ENCODE measurements at regions not wholly inside any gene's neighbourhood (a gene's known extent, or its start where the extent isn't known, plus 50 kb on each side); places are given as distances from the start of the nearest gene placed in this dataset.
A peak's percentile ranks its signal among the peaks of the same experiment; 100 is the strongest.
"Not testable (repeated sequence)": the region's sequence is repeated elsewhere in the genome, so short reads cannot be mapped to it uniquely, and the experiment has no call there.

DNA sequence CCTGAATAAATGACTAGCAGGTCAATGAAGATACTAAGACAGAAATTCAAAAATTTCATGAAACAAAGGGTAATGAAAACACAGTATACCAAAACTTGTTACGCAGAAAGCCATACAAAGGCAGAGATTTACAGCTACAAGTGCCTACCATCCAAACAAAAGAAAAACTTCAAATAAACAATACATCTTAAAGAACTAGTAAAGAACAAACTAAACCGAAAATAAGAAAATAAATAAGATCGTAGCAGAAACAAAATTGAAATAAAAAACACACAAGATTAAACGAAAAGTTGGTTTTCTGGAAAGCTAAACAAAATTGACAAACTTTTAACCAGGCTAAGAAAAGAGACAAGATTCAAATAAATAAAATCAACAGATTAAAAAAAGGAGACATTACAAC, 51.5 kb downstream of the VPREB1 start:
- not testable (repeated sequence) for DNase-seq (ENCODE audit: low read depth)

- DNase-seq (ENCODE audit: low read depth) = not testable (repeated sequence)
Measured at GRCh38 chr22:22297159-22297793, 52.7 kb downstream of the VPREB1 start.

DNA sequence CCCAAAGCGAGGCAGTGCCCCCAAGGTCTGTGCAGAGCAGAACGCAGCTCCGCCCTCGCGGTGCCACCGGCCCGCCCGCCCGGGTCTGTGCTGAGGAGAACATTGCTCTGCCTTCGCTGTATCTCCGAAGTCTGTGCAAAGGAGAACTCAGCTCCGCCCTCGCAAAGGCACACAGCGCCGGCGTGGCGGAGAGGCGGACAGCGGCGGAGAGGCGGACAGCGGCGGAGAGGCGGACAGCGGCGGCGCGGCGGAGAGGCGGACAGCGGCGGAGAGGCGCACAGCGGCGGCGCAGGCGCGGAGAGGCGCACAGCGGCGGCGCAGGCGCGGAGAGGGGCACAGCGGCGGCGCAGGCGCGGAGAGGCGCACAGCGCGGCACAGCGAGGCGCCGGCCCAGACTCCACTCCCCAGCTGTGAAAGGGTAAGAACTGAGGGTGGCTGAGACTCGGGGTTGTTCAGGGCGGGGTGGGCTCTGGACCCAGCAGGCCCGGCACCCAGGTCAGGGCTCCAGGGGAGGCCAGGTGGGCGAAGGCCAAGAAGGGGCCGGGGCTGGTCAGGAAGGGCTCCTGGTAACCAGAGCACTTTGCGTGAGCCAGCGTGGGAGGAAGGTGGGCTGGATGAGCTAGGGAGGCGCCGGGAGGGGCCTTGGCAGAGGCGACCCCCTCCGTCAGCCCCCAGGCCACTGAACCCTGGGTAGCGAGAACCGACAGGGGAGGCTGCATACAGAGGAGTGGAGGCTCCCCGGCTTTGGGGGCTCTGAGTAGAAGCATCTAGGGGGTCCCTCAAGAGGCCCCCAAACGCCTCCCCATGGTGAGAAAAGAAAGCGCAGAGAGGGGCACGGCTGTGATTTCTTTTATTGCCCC, 53.4 kb downstream of the VPREB1 start:
- DNase-seq (ENCODE audit: low read depth) = peak; percentile 58

DNA sequence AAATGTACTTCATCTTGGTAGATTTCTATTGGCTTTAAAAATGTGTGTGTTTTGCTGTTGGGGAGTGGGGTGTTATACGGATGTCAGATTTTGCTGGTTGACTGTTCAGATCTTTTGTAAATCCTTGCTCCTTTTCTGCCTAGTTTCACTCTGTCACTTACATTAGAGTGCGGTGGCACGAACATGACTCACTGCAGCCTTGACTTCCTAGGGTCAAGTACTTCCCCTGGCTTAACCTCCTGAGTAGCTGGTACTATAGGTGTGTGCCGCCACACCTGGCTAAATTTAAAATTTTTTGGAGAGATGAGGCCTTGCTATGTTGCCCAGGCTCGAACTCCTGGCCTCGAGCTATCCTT, 54.0 kb downstream of the VPREB1 start:
- DNase-seq (ENCODE audit: low read depth) = not testable (repeated sequence)

- not testable (repeated sequence) for DNase-seq (ENCODE audit: low read depth)
Measured at GRCh38 chr22:22300511-22300910, 55.9 kb downstream of the VPREB1 start.

GRCh38 chr22:22300946-22301345, 56.4 kb downstream of the VPREB1 start:
- not testable (repeated sequence) for DNase-seq (ENCODE audit: low read depth)

DNA sequence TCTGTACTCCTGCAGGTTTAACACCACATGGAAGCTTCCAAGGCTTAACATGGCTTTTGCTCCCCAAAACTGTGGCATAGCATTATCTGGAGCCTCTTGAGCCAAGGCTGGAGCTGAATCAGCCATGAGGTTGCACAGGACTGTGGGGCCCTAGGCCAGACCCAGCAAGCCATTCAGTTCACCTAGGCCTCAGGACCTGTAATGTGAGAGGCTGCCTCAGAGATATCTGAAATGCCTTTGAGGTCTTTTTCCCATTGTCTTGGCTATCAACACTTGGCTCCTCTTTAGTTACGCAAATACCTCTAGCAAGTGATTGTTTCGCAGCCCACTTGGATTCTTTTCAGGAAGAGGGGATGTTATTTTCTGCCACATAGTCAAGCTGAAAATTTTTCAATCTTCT, 72.0 kb downstream of the VPREB1 start:
- DNase-seq (ENCODE audit: low read depth) = no peak

DNA sequence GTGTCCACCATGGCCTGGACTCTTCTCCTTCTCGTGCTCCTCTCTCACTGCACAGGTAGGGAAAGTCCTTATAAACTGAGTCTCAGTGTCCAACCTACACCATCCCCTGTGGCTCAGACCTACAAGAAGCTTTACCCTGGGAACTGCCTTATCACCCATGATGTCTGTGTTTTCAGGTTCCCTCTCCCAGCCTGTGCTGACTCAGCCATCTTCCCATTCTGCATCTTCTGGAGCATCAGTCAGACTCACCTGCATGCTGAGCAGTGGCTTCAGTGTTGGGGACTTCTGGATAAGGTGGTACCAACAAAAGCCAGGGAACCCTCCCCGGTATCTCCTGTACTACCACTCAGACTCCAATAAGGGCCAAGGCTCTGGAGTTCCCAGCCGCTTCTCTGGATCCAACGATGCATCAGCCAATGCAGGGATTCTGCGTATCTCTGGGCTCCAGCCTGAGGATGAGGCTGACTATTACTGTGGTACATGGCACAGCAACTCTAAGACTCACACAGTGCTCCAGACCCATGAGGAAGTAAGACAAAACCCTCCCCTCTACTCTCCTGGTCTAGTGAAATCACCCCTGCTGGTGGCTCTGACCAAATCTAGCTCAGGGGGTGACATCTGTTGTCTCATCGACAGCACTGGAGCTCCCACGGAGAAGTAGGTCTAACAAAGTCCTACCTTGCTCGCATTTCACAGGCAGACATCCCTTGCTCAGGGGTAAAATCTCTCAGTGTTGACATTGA, 74.3 kb downstream of the VPREB1 start:
- DNase-seq (ENCODE audit: low read depth) = no peak

DNA sequence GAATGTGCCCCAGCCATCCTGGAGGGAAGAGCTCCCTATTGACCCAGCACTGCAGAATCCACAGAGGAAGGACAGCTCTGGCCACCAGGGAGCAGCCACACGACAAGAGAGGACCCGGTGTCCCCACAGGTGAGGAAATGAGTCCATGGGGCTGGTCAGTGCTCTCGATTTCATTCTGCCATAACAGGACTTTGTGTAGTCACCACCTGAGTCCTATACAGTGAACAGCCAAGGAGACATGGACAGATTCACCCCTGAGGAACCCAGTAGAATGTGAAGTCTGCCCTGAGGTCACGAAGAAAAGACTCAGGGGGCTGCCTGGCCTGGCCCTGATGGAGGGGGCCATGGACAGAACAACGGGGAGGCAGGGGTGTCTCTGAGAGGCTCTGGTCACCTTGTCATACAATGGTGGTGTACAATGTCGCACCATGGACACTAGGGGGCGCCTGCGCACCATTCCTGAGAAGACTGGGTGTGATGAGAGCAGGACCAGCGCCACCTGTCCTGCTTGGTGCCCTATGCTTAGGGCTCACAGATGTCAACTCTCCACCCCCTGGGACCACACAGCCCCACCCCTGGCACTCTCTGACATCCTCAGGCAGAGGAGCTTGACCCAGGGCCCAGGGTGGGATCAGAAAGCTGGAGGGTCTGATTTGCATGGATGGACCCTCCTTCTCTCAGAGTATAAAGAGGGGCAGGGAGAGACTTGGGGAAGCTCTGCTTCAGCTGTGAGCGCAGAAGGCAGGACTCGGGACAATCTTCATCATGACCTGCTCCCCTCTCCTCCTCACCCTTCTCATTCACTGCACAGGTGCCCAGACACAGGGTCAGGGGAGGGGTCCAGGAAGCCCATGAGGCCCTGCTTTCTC, 77.4 kb downstream of the VPREB1 start:
- DNase-seq (ENCODE audit: low read depth) = peak; percentile 55

GRCh38 chr22:22322792-22323191, 78.2 kb downstream of the VPREB1 start:
- DNase-seq (ENCODE audit: low read depth) = no peak

GRCh38 chr22:22327723-22328122, 83.1 kb downstream of the VPREB1 start:
- DNase-seq (ENCODE audit: low read depth) = no peak

- no peak for DNase-seq (ENCODE audit: low read depth)
Measured at GRCh38 chr22:22329792-22330191, 85.2 kb downstream of the VPREB1 start.

DNA sequence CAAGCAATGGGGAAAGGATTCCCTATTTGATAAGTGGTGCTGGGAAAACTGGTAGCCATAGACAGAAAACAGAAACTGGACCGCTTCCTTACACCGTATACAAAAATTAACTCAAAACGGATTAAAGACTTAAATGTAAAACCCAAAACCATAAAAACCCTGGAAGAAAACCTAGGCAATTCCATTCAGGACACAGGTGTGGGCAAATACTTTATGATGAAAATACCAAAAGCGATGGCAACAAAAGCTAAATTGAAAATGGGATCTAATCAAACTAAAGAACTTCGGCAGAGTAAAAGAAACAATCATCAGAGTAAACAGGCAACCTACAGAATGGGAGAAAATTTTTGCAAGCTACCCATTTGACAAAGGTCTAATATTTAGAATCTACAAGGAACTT, 91.1 kb downstream of the VPREB1 start:
- DNase-seq (ENCODE audit: low read depth) = not testable (repeated sequence)

- DNase-seq (ENCODE audit: low read depth) = not testable (repeated sequence)
Measured at GRCh38 chr22:22336333-22336732, 91.7 kb downstream of the VPREB1 start.

DNA sequence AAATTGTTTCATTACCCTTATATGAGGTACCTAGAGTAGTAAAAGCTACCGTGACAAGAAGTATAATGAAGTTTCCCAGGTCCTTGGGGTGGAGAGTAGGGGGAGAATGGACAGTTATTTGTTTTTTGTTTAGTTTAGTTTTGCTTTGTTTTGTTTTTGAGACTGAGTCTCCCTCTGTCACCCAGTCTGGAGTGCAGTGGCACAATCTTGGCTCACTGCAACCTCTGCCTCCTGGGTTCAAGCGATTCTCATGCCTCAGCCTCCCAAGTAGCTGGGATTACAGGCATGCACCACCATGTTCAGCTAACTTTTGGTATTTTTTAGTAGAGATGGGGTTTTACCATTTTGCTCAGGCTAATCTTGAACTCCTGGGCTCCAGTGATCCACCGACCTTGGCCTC, 94.2 kb downstream of the VPREB1 start:
- not testable (repeated sequence) for DNase-seq (ENCODE audit: low read depth)

DNA sequence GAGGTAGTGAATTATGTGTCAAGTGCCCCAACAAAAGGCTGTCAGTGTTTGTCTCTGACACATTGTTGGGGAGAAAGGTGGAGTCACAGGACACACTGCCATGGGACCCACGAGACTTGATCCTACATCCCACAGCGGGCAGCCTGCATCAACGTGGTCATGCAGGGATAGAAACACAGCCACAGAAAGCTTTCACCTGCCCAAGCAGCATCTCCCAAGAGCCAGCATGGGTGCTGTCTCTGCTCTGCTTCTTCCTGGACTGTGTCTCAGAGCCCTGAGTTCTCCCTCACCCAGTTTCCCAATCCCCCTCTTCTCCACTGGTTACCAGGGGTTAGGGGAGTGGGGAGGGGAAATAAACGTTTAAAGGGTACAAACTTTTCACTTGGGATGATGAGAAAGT, 97.2 kb downstream of the VPREB1 start:
- no peak for DNase-seq (ENCODE audit: low read depth)

GRCh38 chr22:22342697-22343580, 98.4 kb downstream of the VPREB1 start:
- DNase-seq (ENCODE audit: low read depth) = peak; percentile 49

GRCh38 chr22:22343581-22344296, 99.2 kb downstream of the VPREB1 start:
- DNase-seq (ENCODE audit: low read depth) = no peak

GRCh38 chr22:22344430-22344829, 99.8 kb downstream of the VPREB1 start:
- no peak for DNase-seq (ENCODE audit: low read depth)

DNA sequence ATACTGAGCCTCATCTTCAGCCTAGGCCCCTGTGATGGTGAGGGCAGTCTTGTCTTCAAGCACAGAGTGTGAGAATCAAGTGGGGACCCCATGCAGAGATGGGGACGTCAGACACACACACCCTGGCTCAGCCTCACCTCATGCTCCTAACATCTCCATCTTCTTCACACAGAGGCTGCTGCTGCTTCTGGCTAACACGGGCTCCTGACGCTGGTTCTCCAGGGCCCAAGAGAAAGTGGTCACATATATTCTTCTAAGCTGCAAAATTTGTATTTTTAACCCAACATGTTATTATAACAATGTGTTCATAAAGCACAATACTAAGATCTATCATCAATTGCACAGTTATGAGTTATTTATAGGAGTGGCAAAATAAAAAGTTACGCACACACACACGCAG, 101.2 kb downstream of the VPREB1 start:
- DNase-seq (ENCODE audit: low read depth) = no peak
